Stimulated activated CD4-positive, alpha-beta T cell treated with anti-CD3 and anti-CD28 coated beads, Interleukin-2, amount 100 ng/mL, for 48 hours (primary cell): ENCODE measurements at regions not wholly inside any gene's neighbourhood (a gene's known extent, or its start where the extent isn't known, plus 50 kb on each side); places are given as distances from the start of the nearest gene placed in this dataset.
"Not testable (repeated sequence)": the region's sequence is repeated elsewhere in the genome, so short reads cannot be mapped to it uniquely, and the experiment has no call there.

Experiments
- DNase-seq, 2 donors: peaks; one replicate each; pipeline ENCODE4 v3.0.0-alpha.2; 2020

GRCh38 chr20:47970282-47970903 is 185.1 kb upstream of the SULF2 start:
- DNase-seq, result no peak

DNA sequence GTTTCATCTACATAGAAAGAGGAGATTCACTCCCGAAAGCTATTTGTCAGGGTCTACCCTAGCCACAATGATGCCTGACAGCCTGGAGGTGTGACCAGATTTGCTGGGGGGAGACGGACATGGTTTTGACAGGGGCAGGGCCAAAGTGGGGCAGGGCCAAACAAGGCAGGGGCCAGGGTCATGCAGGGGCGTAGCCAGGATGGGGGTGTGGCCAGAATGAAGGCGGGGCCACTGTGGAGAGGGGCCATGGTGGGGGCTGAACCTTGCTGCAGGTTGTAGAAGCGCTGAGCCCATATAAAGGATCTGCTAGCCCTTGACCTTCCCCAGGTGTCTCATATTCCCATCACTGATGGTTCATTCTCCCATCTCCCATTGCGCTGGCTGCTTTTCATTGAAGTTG is 184.1 kb upstream of the SULF2 start:
- DNase-seq, result no peak

DNA sequence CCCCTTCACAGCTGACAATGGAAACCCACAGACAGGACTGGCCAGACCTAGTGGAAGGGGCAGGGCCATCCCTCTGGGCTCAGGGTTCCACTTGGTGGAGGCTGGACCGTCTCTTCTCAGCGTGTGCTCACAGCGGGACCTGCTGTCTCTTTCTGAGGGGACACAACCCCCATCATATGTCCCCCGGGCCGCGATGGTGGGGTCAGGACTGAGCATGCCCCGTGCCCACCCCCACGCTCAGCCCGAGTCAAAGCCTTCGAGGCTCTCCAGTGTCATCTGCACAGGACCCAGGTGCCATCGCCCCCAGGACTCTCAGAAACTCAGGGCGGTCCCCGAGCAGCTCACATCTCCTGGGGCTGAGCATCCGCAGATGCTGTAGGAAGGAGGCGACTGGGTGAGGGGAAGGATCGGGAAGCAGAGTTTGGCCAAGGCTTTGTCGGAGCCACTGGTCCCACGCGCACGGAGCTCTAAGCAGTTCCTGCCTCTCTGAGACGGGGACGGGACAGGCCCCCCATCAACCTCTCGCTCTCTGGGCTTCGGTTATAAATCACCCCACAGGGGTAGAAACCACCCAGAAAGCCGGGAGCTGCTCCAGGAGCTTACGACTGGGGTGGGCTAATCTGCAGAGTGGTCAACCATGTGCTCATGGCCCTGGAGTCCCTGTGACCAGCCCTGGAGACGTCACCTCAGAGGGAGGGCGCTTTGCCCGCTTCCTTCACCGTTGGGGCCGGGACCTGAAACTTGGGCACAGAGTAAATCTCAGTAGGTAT is 183.4 kb upstream of the SULF2 start:
- no peak for DNase-seq

GRCh38 chr20:47964149-47964548 is 178.9 kb upstream of the SULF2 start:
- DNase-seq, result no peak

GRCh38 chr20:47963022-47963421 is 177.7 kb upstream of the SULF2 start:
- no peak for DNase-seq

- no peak for DNase-seq
Measured at GRCh38 chr20:47962286-47962963, 177.1 kb upstream of the SULF2 start.

GRCh38 chr20:47960769-47961541 is 175.7 kb upstream of the SULF2 start:
- no peak for DNase-seq

DNA sequence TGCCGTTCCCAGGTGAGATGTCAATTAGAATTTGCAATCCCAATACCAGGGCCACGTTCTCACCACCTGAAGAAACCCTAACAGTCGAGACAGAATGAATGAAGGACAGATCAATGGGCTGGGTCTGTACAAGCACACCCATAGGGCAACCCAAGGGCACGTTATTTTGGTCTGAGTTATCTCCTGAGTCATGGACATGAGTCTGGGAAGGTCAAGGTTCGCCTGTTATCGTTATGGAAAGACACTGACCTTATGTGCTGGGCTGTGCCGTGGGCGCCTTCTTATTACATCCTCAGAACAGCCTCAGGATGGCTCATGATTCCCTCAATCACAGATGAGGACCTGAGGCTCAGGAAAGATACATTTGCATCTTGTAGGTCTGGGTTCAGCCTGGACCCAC is 175.0 kb upstream of the SULF2 start:
- no peak for DNase-seq

DNA sequence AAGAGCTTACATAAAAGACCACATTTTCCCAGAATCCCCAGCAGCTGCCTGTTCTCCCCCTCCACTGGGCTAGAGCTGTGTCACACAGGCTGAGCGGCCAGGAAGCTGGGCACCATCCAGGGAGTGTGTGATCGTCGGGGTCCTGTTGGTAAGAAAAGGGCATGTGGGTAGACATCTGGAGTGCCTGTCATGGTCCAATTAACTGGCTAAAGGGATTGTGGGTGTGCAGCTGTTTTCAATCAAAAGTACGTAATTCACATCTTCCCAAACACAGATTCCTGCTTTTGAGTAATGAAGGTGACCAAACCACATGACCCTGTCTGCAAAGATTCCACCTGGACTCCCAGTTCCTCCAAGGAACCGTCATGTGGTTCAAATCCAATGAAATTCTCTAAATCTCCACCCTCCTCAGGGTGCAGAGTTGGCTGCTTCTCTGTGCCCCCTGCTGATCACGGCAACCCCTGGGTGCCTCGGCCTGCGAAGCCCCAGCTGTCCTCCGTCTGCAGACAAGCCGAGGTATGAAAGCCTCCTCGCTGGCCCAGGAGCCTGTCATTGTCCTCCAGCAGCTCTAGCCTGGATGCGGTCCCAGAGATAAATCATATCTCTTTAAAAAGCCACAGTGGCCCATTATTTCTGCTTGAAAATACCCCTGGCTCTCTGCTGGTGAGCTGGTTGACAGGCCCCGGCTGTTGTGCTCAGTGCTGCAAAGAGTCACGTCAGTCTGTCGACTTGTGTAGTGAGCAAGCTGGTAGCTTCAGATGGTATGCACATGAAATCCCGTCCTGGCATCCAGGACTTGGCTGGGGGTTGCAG is 172.9 kb upstream of the SULF2 start:
- DNase-seq, result not testable (repeated sequence)

GRCh38 chr20:47957135-47957534 is 171.9 kb upstream of the SULF2 start:
- DNase-seq, result no peak

- no peak for DNase-seq
Measured at GRCh38 chr20:47956268-47956995, 171.2 kb upstream of the SULF2 start.

DNA sequence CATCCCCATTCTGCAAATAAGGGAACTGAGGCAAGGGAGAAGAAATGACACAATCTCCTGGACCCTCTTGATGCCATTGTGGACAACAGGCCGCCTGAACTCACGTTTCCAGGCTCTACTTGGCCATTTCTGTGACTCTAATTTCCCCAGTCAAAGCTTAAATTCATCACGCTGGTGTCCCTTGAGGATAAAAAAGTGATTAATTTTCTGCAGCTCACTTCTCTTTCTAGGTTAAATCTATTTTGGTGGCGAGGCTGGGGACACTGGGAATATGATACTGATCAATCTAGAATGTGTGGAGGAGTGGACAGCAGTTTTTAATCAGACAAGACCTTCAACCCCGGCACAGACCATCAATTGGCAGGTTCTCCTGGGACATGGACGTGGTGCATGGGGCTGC is 168.2 kb upstream of the SULF2 start:
- no peak for DNase-seq

DNA sequence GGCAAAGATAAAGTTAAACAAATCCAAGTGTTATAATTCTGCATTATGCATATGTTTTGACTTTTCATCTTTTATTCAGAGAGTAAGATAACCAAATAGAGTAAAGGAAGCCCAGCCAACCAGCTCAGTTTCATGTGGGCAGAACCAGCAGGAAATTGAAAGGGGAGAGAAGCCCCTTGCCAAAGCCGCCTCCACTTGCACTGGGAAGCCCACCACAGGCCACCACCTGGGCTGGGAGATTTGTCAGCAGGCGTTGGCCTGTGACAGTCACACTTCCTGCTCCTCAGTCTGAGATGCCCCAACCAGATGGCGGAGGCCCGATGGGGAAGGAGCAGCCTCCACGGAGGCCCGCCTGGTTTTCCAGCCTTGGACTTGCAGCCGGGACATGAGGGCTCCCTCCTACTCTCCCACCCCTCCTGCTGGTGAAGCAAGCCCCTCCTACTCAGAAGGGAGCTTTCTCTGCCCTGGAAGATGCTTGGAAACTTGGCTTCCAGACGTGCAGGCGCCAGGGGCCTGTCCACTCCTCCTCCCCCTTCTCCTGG is 166.8 kb upstream of the SULF2 start:
- no peak for DNase-seq

- DNase-seq, result no peak
Measured at GRCh38 chr20:47951521-47951971, 166.3 kb upstream of the SULF2 start.

DNA sequence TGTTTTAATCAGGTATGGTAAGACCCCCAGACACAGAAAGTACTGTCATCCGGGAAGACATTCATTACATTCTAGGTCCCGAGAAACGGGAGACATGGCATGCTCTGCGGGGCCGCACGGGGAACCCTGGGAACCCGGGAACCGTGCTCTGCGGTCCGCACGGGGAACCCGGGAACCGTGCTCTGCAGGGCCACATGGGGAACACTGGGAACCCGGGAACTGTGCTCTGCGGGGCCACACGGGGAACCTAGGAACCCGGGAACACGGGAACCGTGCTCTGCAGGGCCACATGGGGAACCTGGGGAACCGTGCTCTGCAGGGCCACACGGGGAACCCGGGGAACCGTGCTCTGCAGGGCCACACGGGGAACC is 165.6 kb upstream of the SULF2 start:
- DNase-seq, result no peak

- no peak for DNase-seq
Measured at GRCh38 chr20:47950124-47950912, 165.0 kb upstream of the SULF2 start.

GRCh38 chr20:47949230-47949629 is 163.9 kb upstream of the SULF2 start:
- DNase-seq, result no peak

GRCh38 chr20:47944682-47945081 is 159.4 kb upstream of the SULF2 start:
- no peak for DNase-seq

- DNase-seq, result no peak
Measured at GRCh38 chr20:47941869-47942268, 156.6 kb upstream of the SULF2 start.

GRCh38 chr20:47940101-47940813 is 155.0 kb upstream of the SULF2 start:
- no peak for DNase-seq
